EH (cell line): ENCODE measurements at regions not wholly inside any gene's neighbourhood (a gene's known extent, or its start where the extent isn't known, plus 50 kb on each side); places are given as distances from the start of the nearest gene placed in this dataset.

ENCODE experiments used
- DNase-seq: peaks from one replicate; pipeline ENCODE4 v3.0.0-alpha.2; 2015; ENCODE audit warnings: low read depth

- DNase-seq: no peak
Measured at GRCh38 chr3:23152989-23153388, 50.1 kb upstream of the UBE2E2 start.
